Liver (tissue), 8 donors: ENCODE measurements at regions not wholly inside any gene's neighbourhood (a gene's known extent, or its start where the extent isn't known, plus 50 kb on each side); places are given as distances from the start of the nearest gene placed in this dataset.

Source experiments
- DNase-seq: peaks from one replicate; pipeline ENCODE4 v3.0.0-alpha.2; 2017; ENCODE audit warnings: low spot score
- H3K27ac ChIP-seq, 2 donors: one replicate each; pipeline ENCODE4 v1.7.0; 2013; ENCODE audit warnings: inconsistent platforms in 2 of 2, low read length in 2 of 2, control low read depth in 1 of 2, low read depth in 1 of 2, mild to moderate bottlenecking in 1 of 2
- H3K27me3 ChIP-seq, 4 donors: one replicate each; pipeline versions ENCODE4 v1.6.1 to v1.7.0; 2013; ENCODE audit warnings: low read length in 3 of 4, inconsistent platforms in 1 of 4, mild to moderate bottlenecking in 1 of 4, moderate library complexity in 1 of 4; ENCODE audit not compliant: control insufficient read depth in 4 of 4, insufficient read depth in 4 of 4
- H3K36me3 ChIP-seq, 4 donors: one replicate each; pipeline versions ENCODE4 v1.6.1 to v1.7.0; 2013; ENCODE audit warnings: low read length in 3 of 4, mild to moderate bottlenecking in 3 of 4, low read depth in 1 of 4, moderate library complexity in 1 of 4; ENCODE audit not compliant: control insufficient read depth in 4 of 4, insufficient read depth in 3 of 4
- H3K4me1 ChIP-seq, 4 donors: one replicate each; pipeline versions ENCODE4 v1.6.1 to v1.7.0; 2013; ENCODE audit warnings: low read length in 3 of 4, mild to moderate bottlenecking in 3 of 4, moderate library complexity in 1 of 4; ENCODE audit not compliant: control insufficient read depth in 4 of 4, insufficient read depth in 4 of 4
- H3K4me3 ChIP-seq, 3 donors: one replicate each; pipeline versions ENCODE4 v1.6.1 to v1.7.0; 2013; ENCODE audit warnings: low read length in 3 of 3, control low read depth in 1 of 3, low read depth in 1 of 3, mild to moderate bottlenecking in 1 of 3
- H3K9ac ChIP-seq, 2 donors: one replicate each; pipeline ENCODE4 v1.7.0; 2013; ENCODE audit warnings: low read length in 2 of 2, mild to moderate bottlenecking in 2 of 2, moderate library complexity in 2 of 2, control low read depth in 1 of 2, low read depth in 1 of 2
- H3K9me3 ChIP-seq, 4 donors: one replicate each; pipeline versions ENCODE4 v1.6.1 to v1.7.0; 2013; ENCODE audit warnings: low read length in 3 of 4; ENCODE audit not compliant: control insufficient read depth in 4 of 4
- CTCF ChIP-seq: fragments of 150-350 bp; IDR thresholded peaks from 2 replicates; pipeline ENCODE4 v1.5.1; 2017; ENCODE audit warnings: improper control_type of control experiment, low read depth, low read length; ENCODE audit not compliant: missing input control
- EGR1 ChIP-seq, 2 donors: IDR thresholded peaks; 2 replicates each; pipeline ENCODE4 v1.6.1; 2016 to 2018; ENCODE audit warnings: antibody characterized with exemption in 2 of 2, low read depth in 2 of 2
- FOXA1 ChIP-seq: IDR thresholded peaks from 2 replicates; pipeline ENCODE4 v1.6.1; 2016; ENCODE audit warnings: antibody characterized with exemption
- FOXA2 ChIP-seq: IDR thresholded peaks from 2 replicates; pipeline ENCODE4 v1.6.1; 2016; ENCODE audit warnings: antibody characterized with exemption
- GABPA ChIP-seq, 2 donors: IDR thresholded peaks in 1 of 2; conservative IDR thresholded peaks in 1 of 2; 2 replicates each; pipeline ENCODE4 v1.6.1; 2016; ENCODE audit warnings: antibody characterized with exemption in 2 of 2, mild to moderate bottlenecking in 1 of 2, moderate library complexity in 1 of 2
- HNF4A ChIP-seq, 2 donors: conservative IDR thresholded peaks; 2 replicates each; pipeline ENCODE4 v1.6.1; 2016; ENCODE audit warnings: antibody characterized with exemption in 2 of 2, mild to moderate bottlenecking in 2 of 2
- HNF4G ChIP-seq: IDR thresholded peaks from 2 replicates; pipeline ENCODE4 v1.6.1; 2016; ENCODE audit warnings: antibody characterized with exemption
- JUND ChIP-seq, 2 donors: IDR thresholded peaks; 2 replicates each; pipeline ENCODE4 v1.6.1; 2016; ENCODE audit warnings: antibody characterized with exemption in 2 of 2
- NR2F2 ChIP-seq: IDR thresholded peaks from 2 replicates; pipeline ENCODE4 v1.6.1; 2016; ENCODE audit warnings: antibody characterized with exemption
- RAD21 ChIP-seq, 2 donors: IDR thresholded peaks; 2 replicates each; pipeline ENCODE4 v1.6.1; 2016; ENCODE audit warnings: antibody characterized with exemption in 2 of 2, mild to moderate bottlenecking in 2 of 2
- REST ChIP-seq: IDR thresholded peaks from 2 replicates; pipeline ENCODE4 v1.6.1; 2016; ENCODE audit warnings: antibody characterized with exemption, mild to moderate bottlenecking
- RXRA ChIP-seq, 2 donors: IDR thresholded peaks; 2 replicates each; pipeline ENCODE4 v1.6.1; 2017 to 2018; ENCODE audit warnings: antibody characterized with exemption in 2 of 2, mild to moderate bottlenecking in 1 of 2
- SP1 ChIP-seq: IDR thresholded peaks from 2 replicates; pipeline ENCODE4 v1.6.1; 2018; ENCODE audit warnings: antibody characterized with exemption, mild to moderate bottlenecking
- TAF1 ChIP-seq: conservative IDR thresholded peaks from 2 replicates; pipeline ENCODE4 v1.6.1; 2016; ENCODE audit warnings: antibody characterized with exemption, mild to moderate bottlenecking
- YY1 ChIP-seq: IDR thresholded peaks from 2 replicates; pipeline ENCODE4 v1.6.1; 2016; ENCODE audit warnings: antibody characterized with exemption, mild to moderate bottlenecking
- ZBTB33 ChIP-seq: IDR thresholded peaks from 2 replicates; pipeline ENCODE4 v1.6.1; 2016; ENCODE audit warnings: antibody characterized with exemption
- WGBS: extraction: QIAGEN DNeasy Blood & Tissue Kit; methylation state at CpG from one replicate; pipeline ENCODE4 v1.1.7; 2013; 5-methylcytosine and 5-hydroxymethylcytosine counted together
- TF ChIP-seq, protein P1 (sequence below): IDR thresholded peaks from 2 replicates; pipeline ENCODE4 v1.6.1; 2016; ENCODE audit warnings: antibody characterized with exemption
- TF ChIP-seq, protein P2 (sequence below): IDR thresholded peaks from 2 replicates; pipeline ENCODE4 v1.6.1; 2016; ENCODE audit warnings: antibody characterized with exemption
- donor health status: healthy.
- donor health status: healthy.
- donor health status: healthy.
- donor health status: healthy.
- donor health status: healthy.

DNA sequence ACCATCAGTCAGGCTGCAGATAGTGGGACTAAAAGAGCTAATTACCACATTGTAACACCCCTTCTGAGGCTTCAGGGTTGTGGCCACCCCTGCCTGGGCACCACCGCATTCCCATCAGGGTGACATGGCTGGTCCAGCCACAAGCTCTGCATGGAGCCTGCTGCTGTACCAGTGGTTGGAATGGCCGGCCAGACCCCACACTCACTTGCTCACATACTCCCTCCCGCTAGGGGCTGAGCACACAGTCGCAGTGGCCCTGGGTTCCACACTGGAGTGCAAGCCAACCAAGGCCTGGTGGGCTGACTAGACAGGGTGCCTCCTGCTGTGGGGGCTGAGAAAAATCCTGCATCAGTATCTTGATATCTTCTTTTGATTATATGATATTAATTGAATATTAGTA lies 182.8 kb upstream of the STK17B start:
- 97% methylated on average over 4 of the region's 4 CpGs for WGBS

More for the DNA sequence above, 182.8 kb upstream of the STK17B start:
- Histone ChIP-seq H3K27ac (no peak overlapping the region), H3K36me3 (no peaks in the 10 kb centered on the region), H3K4me3 (no peak overlapping the region), H3K9me3 (peaks cover 2 to 12% (median 5%) of the 10 kb centered on the region in 4 donors), H3K4me1 (no peaks in the 10 kb centered on the region), H3K27me3 (no peaks in the 10 kb centered on the region), H3K9ac (no peak overlapping the region)
- no peak for DNase-seq
- TF ChIP-seq REST (no peak), NR2F2 (no peak), CTCF (no peak), JUND (IDR thresholded peaks at IDR 0.05) (no peak), RAD21 (IDR thresholded peaks at IDR 0.05) (no peak), SP1 (no peak), GABPA (IDR thresholded peaks at IDR 0.05 in 1 of 2, conservative IDR thresholded peaks at IDR 0.05 in 1 of 2) (no peak), ZBTB33 (no peak), HNF4A (conservative IDR thresholded peaks at IDR 0.05) (no peak), YY1 (no peak), TAF1 (no peak), HNF4G (no peak), RXRA (IDR thresholded peaks at IDR 0.05) (no peak), FOXA2 (no peak), FOXA1 (no peak), EGR1 (IDR thresholded peaks at IDR 0.05; ENCODE audit: low read depth in 2 of 2) (no peak)
- TF ChIP-seq, protein P1, sequence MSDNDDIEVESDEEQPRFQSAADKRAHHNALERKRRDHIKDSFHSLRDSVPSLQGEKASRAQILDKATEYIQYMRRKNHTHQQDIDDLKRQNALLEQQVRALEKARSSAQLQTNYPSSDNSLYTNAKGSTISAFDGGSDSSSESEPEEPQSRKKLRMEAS = no peak
- TF ChIP-seq, protein P2, sequence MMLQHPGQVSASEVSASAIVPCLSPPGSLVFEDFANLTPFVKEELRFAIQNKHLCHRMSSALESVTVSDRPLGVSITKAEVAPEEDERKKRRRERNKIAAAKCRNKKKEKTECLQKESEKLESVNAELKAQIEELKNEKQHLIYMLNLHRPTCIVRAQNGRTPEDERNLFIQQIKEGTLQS = no peak
